Mammary epithelial cell (primary cell): ENCODE measurements at regions not wholly inside any gene's neighbourhood (a gene's known extent, or its start where the extent isn't known, plus 50 kb on each side); places are given as distances from the start of the nearest gene placed in this dataset.

Experiments used
- CTCF ChIP-seq, 2 donors: IDR thresholded peaks in 1 of 2; conservative IDR thresholded peaks in 1 of 2; 2 replicates each; pipeline ENCODE4 v1.5.1; 2011 to 2012; ENCODE audit warnings: inconsistent platforms in 2 of 2, low read length in 2 of 2, mild to moderate bottlenecking in 2 of 2, control low read depth in 1 of 2, low read depth in 1 of 2; ENCODE audit not compliant: insufficient read depth in 1 of 2; ENCODE audit errors: extremely low read depth in 1 of 2
- EZH2 ChIP-seq: IDR thresholded peaks from 2 replicates; pipeline ENCODE4 v1.6.1; 2012; ENCODE audit warnings: low read length, inconsistent platforms, borderline replicate concordance

GRCh38 chr4:81740487-81740886 is 268.8 kb upstream of the RASGEF1B start:
- TF ChIP-seq CTCF (conservative IDR thresholded peaks at IDR 0.05 in 1 of 2, IDR thresholded peaks at IDR 0.05 in 1 of 2; ENCODE audit: extremely low read depth in 1 of 2, insufficient read depth in 1 of 2, low read depth in 1 of 2, low read length in 2 of 2) (no peak), EZH2 (no peak)
